ENCODE measurements at regions not wholly inside any gene's neighbourhood (a gene's known extent, or its start where the extent isn't known, plus 50 kb on each side); places are given as distances from the start of the nearest gene placed in this dataset.

DNA sequence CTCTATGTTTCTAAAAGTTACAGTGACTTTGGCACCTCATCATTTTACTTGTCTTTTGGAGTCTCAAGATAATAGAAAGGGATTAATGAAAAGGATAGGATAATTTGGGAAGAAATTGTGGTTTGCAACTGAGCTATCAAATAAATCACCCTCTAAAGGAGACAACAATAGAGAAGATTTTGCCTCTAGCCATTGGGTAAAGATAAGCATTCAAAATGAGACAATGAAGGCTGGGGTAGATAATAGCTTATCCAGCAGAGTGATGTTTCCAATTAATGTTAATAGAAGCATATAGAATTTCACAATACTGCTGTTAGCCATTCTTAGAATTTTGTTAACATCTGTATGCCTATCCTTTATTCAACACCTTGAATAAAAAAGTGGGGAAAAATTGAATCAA lies 1177.6 kb downstream of the ADGRL3 start:
- no peak for TF ChIP-seq CTCF (IDR thresholded peaks at IDR 0.05)
- no peak for TF ChIP-seq ZBTB33 (IDR thresholded peaks at IDR 0.05; ENCODE audit: borderline replicate concordance, low read depth)
- TF ChIP-seq JUND (IDR thresholded peaks at IDR 0.05) = no peak
- TF ChIP-seq, protein P1, sequence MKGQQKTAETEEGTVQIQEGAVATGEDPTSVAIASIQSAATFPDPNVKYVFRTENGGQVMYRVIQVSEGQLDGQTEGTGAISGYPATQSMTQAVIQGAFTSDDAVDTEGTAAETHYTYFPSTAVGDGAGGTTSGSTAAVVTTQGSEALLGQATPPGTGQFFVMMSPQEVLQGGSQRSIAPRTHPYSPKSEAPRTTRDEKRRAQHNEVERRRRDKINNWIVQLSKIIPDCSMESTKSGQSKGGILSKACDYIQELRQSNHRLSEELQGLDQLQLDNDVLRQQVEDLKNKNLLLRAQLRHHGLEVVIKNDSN (IDR thresholded peaks at IDR 0.05; ENCODE audit: borderline replicate concordance, low read depth) = no peak
- no peak for TF ChIP-seq EZH2phosphoT487 (IDR thresholded peaks at IDR 0.05; ENCODE audit: borderline replicate concordance, low read depth)
- TF ChIP-seq YY1 (IDR thresholded peaks at IDR 0.05; ENCODE audit: low read depth) = no peak
- TF ChIP-seq RXRA (IDR thresholded peaks at IDR 0.05; ENCODE audit: borderline replicate concordance, low read depth) = no peak
- TF ChIP-seq RAD21 (IDR thresholded peaks at IDR 0.05; ENCODE audit: low read length) = no peak
- no peak for TF ChIP-seq SIN3A (IDR thresholded peaks at IDR 0.05; ENCODE audit: borderline replicate concordance, low read depth, low read length)
- TF ChIP-seq EP300 (IDR thresholded peaks at IDR 0.05; ENCODE audit: borderline replicate concordance in 1 of 2, low read depth in 1 of 2, low read length in 1 of 2) = peak in 1 of 2 experiments; percentile 78; a peak in 2 of 4 replicates
- no peak for TF ChIP-seq POLR2AphosphoS5 (IDR thresholded peaks at IDR 0.05; ENCODE audit: low read depth, low read length)
- no peak for TF ChIP-seq REST (IDR thresholded peaks at IDR 0.05; ENCODE audit: low read depth, low read length)
- TF ChIP-seq CHD2 (IDR thresholded peaks at IDR 0.05; ENCODE audit: low read length, partially characterized antibody) = no peak
